ENCODE measurements at regions not wholly inside any gene's neighbourhood (a gene's known extent, or its start where the extent isn't known, plus 50 kb on each side); places are given as distances from the start of the nearest gene placed in this dataset.

GRCh38 chr6:163926642-163927041 lies 512.1 kb downstream of the QKI start:
- TF ChIP-seq CTCF (IDR thresholded peaks at IDR 0.05) (no peak), POLR2A (IDR thresholded peaks at IDR 0.05) (no peak)
